SK-N-SH (cell line): ENCODE measurements at regions not wholly inside any gene's neighbourhood (a gene's known extent, or its start where the extent isn't known, plus 50 kb on each side); places are given as distances from the start of the nearest gene placed in this dataset.

ENCODE experiments used
- EZH2phosphoT487 ChIP-seq: fragments of 200-600 bp; sonication (generic); IDR thresholded peaks from 2 replicates; pipeline ENCODE4 v1.6.1; 2017; ENCODE audit warnings: low read depth, mixed run types, mild to moderate bottlenecking, antibody characterized with exemption, moderate library complexity, borderline replicate concordance
- FOXJ3 ChIP-seq: sonication (generic); formaldehyde crosslinking; IDR thresholded peaks from 2 replicates; pipeline ENCODE4 v1.5.1; 2020; ENCODE audit warnings: mild to moderate bottlenecking, missing genetic modification reagents
- FOXM1 ChIP-seq: IDR thresholded peaks from 2 replicates; pipeline ENCODE4 v1.4.0; 2012; ENCODE audit warnings: low read depth, mild to moderate bottlenecking
- TF ChIP-seq, protein P1 (sequence below): fragments of 150-350 bp; IDR thresholded peaks from 2 replicates; pipeline ENCODE4 v1.6.1; 2016; ENCODE audit warnings: mild to moderate bottlenecking, low read depth, low read length
- TF ChIP-seq, protein P2 (sequence below): fragments of 200-600 bp; sonication (generic); IDR thresholded peaks from 2 replicates; pipeline ENCODE4 v1.6.1; 2017; ENCODE audit warnings: antibody characterized with exemption, mild to moderate bottlenecking, moderate library complexity

DNA sequence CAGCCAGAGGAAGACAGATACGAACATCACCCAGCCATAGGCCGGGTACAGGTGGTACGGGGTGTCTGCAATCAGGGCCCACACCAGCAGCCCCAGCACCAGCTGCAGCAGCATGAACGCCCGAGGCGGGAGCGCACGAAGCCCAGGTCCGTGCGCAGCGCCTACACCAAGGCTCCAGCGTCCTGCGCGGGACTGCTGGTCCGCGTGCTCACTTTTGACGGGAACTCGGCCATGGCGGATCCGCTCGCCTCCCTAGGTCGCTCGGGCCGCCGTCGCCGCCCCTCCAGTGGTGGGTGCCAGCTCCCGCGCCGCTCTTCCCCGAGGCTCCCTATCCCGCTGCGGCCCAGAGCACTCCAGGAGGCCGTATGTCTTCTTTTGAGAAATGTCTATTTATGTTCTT, 181.2 kb upstream of the DIPK2B start:
- TF ChIP-seq, protein P1, sequence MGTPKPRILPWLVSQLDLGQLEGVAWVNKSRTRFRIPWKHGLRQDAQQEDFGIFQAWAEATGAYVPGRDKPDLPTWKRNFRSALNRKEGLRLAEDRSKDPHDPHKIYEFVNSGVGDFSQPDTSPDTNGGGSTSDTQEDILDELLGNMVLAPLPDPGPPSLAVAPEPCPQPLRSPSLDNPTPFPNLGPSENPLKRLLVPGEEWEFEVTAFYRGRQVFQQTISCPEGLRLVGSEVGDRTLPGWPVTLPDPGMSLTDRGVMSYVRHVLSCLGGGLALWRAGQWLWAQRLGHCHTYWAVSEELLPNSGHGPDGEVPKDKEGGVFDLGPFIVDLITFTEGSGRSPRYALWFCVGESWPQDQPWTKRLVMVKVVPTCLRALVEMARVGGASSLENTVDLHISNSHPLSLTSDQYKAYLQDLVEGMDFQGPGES, result no peak
- TF ChIP-seq EZH2phosphoT487 (no peak), FOXM1 (no peak), FOXJ3 (CRISPR knock-in tag) (no peak)
- TF ChIP-seq, protein P2, sequence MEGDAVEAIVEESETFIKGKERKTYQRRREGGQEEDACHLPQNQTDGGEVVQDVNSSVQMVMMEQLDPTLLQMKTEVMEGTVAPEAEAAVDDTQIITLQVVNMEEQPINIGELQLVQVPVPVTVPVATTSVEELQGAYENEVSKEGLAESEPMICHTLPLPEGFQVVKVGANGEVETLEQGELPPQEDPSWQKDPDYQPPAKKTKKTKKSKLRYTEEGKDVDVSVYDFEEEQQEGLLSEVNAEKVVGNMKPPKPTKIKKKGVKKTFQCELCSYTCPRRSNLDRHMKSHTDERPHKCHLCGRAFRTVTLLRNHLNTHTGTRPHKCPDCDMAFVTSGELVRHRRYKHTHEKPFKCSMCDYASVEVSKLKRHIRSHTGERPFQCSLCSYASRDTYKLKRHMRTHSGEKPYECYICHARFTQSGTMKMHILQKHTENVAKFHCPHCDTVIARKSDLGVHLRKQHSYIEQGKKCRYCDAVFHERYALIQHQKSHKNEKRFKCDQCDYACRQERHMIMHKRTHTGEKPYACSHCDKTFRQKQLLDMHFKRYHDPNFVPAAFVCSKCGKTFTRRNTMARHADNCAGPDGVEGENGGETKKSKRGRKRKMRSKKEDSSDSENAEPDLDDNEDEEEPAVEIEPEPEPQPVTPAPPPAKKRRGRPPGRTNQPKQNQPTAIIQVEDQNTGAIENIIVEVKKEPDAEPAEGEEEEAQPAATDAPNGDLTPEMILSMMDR, result no peak
